ENCODE measurements at regions not wholly inside any gene's neighbourhood (a gene's known extent, or its start where the extent isn't known, plus 50 kb on each side); places are given as distances from the start of the nearest gene placed in this dataset.

- ChIA-PET CTCF (ENCODE audit: low intra/inter-chr PET ratio) (no interaction called here), POLR2A (interaction anchor here (0.9 kb wide), 1 partner anchor 106 kb away, joined by 3 read pairs; no protein-coding TSS in a partner anchor)
- no TSS peak for BruUV-seq (replicated peaks)
- DNase-seq (ENCODE audit: extremely low read depth in 1 of 4, low spot score in 3 of 4) (no peak), FAIRE-seq (no peak), ATAC-seq (no peak)
- no peaks in the 10 kb centered on the region for H3K9me3 ChIP-seq (replicated peaks; ENCODE audit: control insufficient read depth, insufficient read depth, low read depth, low read length)
- H3K79me2 ChIP-seq (ENCODE audit: control insufficient read depth, insufficient read depth, low read length): no peaks in the 10 kb centered on the region
- H3K27ac ChIP-seq (ENCODE audit: extremely low read depth, low read depth, low read length): no peak overlapping the region
- H3K36me3 ChIP-seq (ENCODE audit: control insufficient read depth, insufficient read depth, low read length): no peaks in the 10 kb centered on the region
- intact Hi-C loops (cut with micrococcal nuclease) (no loop called here), in situ Hi-C loops (cut with MboI) (no loop called here)
- no peaks in the 10 kb centered on the region for H3K4me1 ChIP-seq (replicated peaks in 1 of 2; ENCODE audit: control insufficient read depth in 2 of 2, insufficient read depth in 2 of 2, low read length in 2 of 2)
- no peak overlapping the region for H3K9ac ChIP-seq (ENCODE audit: insufficient read depth in 1 of 2, low read depth in 2 of 2, low read length in 2 of 2)
- no peak overlapping the region for H3K4me2 ChIP-seq (ENCODE audit: insufficient read depth, low read length)
- no peak overlapping the region for H2AFZ ChIP-seq (ENCODE audit: low read depth, low read length)
- no peaks in the 10 kb centered on the region for H3K27me3 ChIP-seq (ENCODE audit: control insufficient read depth in 2 of 2, insufficient read depth in 2 of 2, low read length in 2 of 2)
- H4K20me1 ChIP-seq (replicated peaks; ENCODE audit: control insufficient read depth, insufficient read depth, low read length): no peaks in the 10 kb centered on the region
- H3K4me3 ChIP-seq: no peak overlapping the region
- TF ChIP-seq NR1H2 (CRISPR knock-in tag; IDR thresholded peaks at IDR 0.05): no peak
- no peak for TF ChIP-seq DPF2 (IDR thresholded peaks at IDR 0.05)
- TF ChIP-seq YY1 (IDR thresholded peaks at IDR 0.05; ENCODE audit: borderline replicate concordance in 1 of 3, control insufficient read depth in 1 of 3, extremely low read depth in 1 of 3, insufficient read depth in 3 of 3, insufficient read length in 1 of 3, insufficient replicate concordance in 2 of 3, low read depth in 1 of 3, low read length in 2 of 3): no peak
- no peak for TF ChIP-seq CC2D1A (IDR thresholded peaks at IDR 0.05)
- no peak for TF ChIP-seq FOXA1 (IDR thresholded peaks at IDR 0.05; ENCODE audit: borderline replicate concordance)
- TF ChIP-seq KLF13 (tag; IDR thresholded peaks at IDR 0.05; ENCODE audit: borderline replicate concordance, low read depth): no peak
- no peak for TF ChIP-seq SIN3A (IDR thresholded peaks at IDR 0.05; ENCODE audit: borderline replicate concordance in 2 of 2, control insufficient read depth in 1 of 2, low read depth in 2 of 2, low read length in 2 of 2)
- TF ChIP-seq USF2 (CRISPR knock-in tag; IDR thresholded peaks at IDR 0.05): no peak
- no peak for TF ChIP-seq ZNF699 (CRISPR knock-in tag; IDR thresholded peaks at IDR 0.05; ENCODE audit: insufficient replicate concordance)
- TF ChIP-seq MITF (IDR thresholded peaks at IDR 0.05): no peak
- no peak for TF ChIP-seq ZNF239 (CRISPR knock-in tag; IDR thresholded peaks at IDR 0.05)
- no peak for TF ChIP-seq U2AF1 (optimal IDR thresholded peaks at IDR 0.05; ENCODE audit: low read depth, low read length)
- TF ChIP-seq ZNF134 (CRISPR knock-in tag; conservative IDR thresholded peaks at IDR 0.05): no peak
- TF ChIP-seq MIER1 (IDR thresholded peaks at IDR 0.05; ENCODE audit: low read depth): no peak
- no peak for TF ChIP-seq SRSF1 (IDR thresholded peaks at IDR 0.05; ENCODE audit: low read depth, low read length)
- TF ChIP-seq TRIM28 (IDR thresholded peaks at IDR 0.05): no peak
- H3K9me1 ChIP-seq (ENCODE audit: control insufficient read depth, insufficient read depth, low read length): no peaks in the 10 kb centered on the region
Measured at GRCh38 chr5:87640902-87641301, 228.2 kb upstream of the CCNH start.

Measured in K562 (cell line).